22Rv1 (cell line): ENCODE measurements at regions not wholly inside any gene's neighbourhood (a gene's known extent, or its start where the extent isn't known, plus 50 kb on each side); places are given as distances from the start of the nearest gene placed in this dataset.

Experiments used
- H3K27ac ChIP-seq: fragments of 450-650 bp; 2 replicates; pipeline ENCODE4 v1.5.1; 2017
- ZFX ChIP-seq: fragments of 450-650 bp; IDR thresholded peaks from 2 replicates; pipeline ENCODE4 v1.6.1; 2017; ENCODE audit warnings: antibody characterized with exemption, borderline replicate concordance
- TF ChIP-seq, protein P1 (sequence below): fragments of 450-650 bp; IDR thresholded peaks from 2 replicates; pipeline ENCODE4 v1.5.1; 2017; ENCODE audit warnings: mild to moderate bottlenecking

DNA sequence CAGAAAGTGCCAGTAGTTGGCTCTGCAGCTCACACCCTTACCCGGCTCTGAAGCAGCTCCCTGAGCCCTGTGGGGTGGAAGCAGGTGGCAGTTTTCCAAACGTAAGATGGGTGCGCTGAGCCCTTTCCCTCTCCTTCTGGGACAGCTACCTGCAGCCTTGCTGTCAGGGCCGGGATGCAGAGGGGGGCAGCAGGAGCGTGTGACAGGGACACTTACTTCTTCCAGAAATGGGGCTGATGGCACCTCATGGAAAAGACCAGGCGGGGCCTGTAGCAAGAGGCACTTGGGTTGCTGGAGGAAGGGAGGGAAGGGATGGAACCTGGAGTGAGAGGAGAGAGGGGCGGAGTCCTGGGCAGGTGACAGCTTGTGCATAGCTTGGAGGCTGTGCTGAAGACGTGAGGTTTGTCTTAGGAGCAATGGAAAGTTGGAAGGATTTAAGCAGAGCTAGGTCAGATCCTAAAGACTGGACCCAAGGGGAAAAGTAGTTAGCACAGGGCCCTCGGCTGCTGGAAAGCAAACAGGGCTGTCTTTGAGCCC is 216.8 kb upstream of the RPL38 start:
- TF ChIP-seq, protein P1, sequence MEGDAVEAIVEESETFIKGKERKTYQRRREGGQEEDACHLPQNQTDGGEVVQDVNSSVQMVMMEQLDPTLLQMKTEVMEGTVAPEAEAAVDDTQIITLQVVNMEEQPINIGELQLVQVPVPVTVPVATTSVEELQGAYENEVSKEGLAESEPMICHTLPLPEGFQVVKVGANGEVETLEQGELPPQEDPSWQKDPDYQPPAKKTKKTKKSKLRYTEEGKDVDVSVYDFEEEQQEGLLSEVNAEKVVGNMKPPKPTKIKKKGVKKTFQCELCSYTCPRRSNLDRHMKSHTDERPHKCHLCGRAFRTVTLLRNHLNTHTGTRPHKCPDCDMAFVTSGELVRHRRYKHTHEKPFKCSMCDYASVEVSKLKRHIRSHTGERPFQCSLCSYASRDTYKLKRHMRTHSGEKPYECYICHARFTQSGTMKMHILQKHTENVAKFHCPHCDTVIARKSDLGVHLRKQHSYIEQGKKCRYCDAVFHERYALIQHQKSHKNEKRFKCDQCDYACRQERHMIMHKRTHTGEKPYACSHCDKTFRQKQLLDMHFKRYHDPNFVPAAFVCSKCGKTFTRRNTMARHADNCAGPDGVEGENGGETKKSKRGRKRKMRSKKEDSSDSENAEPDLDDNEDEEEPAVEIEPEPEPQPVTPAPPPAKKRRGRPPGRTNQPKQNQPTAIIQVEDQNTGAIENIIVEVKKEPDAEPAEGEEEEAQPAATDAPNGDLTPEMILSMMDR = no peak
- TF ChIP-seq ZFX = no peak
- H3K27ac ChIP-seq = no peak overlapping the region

DNA sequence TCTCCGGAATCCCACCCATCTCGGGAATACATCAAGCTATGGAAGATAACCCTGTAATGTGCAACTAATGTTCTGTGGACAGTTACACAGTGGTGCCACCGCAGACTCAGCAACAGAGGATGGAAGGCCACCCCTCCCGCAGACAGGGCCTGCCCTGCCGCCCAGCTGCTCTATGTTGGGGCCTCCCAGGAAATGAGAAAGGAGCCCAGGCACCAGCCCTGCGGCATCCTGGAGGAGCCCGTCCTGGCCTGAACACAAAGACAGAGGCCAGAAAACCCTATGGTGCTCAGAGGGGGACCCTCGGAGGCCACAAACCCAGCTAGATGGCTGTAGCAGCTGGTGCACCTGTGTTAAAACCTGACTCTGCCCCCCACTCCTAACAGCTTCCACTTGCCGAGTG is 216.1 kb upstream of the RPL38 start:
- H3K27ac ChIP-seq = no peak overlapping the region
- TF ChIP-seq, protein P1 = no peak
- TF ChIP-seq ZFX = no peak

DNA sequence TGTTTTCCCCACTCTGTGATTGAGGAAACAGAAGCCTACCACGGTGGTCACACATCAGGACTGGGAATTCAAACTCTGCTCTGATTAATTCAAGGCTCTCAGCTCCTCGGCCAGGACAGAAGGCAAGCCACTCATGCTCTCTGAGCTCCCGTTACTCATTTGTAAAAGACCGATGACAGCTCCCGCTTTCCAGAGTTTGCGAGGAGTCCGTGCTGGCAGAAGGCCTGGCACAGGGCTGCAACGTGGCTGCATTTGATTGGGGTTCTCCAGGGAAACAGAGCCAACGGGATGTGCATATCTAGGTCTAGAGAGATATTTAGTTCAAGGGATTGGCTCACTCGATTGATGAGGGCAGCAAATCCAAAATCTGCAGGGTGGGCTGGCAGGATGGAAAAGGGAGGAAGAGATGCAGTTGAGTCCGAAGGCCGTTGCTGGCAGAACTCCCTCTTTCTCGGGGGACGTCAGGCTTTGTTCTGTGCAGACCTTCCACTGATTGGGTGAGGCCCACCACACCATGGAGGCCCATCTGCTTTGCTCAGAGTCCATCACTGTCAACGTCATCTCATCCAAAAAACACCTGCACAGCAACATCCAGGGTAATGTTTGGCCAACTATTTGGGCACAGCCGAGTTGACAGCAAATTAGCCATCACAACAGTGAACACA is 215.5 kb upstream of the RPL38 start:
- H3K27ac ChIP-seq = no peak overlapping the region
- TF ChIP-seq ZFX = no peak
- TF ChIP-seq, protein P1 = no peak

DNA sequence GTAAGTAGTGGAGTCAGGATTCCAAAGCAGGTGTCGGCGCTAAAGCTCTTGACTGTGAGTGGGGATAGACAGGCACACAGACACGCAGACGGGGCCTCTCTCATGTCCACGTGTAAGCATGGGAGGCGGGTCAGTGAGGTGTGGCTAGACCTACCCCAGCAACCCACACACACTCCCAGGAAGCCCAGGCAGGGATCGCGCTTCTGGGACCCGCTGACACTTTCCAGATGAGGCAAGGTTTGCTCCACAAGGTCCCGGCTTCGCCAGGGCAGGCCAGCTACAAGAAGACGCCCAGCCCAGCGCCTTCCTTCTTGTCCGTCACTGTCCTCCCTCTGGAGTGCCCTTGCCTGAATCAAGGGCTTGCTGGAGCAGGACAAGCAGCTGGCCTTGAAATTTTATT is 213.8 kb upstream of the RPL38 start:
- TF ChIP-seq, protein P1 = no peak
- TF ChIP-seq ZFX = no peak
- H3K27ac ChIP-seq = no peak overlapping the region

DNA sequence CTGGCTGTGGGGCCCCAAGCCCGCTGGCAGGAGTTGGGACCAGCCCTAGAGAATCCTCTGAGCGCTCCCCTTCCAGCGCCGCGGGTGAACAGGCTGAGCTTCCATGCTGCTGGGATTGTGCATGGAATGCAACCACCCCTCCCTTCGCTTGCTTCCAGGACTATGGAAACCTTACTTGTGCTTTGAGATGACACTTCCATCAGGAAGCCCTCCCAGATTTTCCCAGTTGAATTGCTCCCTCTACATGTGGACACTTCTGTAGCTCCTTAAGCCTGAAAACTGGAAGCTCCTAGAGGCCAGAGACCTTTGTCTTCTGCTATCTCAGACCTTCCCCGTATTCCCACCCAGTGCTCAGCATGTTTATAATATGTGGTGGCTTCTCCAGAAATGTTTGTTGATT is 213.2 kb upstream of the RPL38 start:
- no peak overlapping the region for H3K27ac ChIP-seq
- TF ChIP-seq, protein P1 = no peak
- TF ChIP-seq ZFX = no peak

DNA sequence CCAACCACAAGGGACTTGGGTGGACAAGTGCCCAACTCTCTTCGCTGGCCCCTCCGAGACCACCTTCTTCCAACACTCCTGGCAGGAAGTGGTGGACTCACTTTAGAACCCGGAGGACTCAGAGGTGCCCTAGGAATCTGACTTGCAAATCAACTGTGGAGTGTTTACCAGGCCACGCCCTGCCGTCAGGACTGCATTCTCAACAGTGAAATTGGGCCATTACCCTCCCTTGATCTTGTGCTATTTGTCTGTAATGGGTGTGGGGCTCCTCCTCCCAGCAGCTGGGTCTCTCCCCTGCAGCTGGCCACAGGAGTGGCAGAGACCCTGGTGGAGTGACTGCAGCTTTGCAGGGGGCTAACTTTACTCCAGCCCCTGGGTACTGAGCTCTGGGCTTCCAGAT is 212.2 kb upstream of the RPL38 start:
- H3K27ac ChIP-seq = no peak overlapping the region
- TF ChIP-seq, protein P1 = no peak
- no peak for TF ChIP-seq ZFX

DNA sequence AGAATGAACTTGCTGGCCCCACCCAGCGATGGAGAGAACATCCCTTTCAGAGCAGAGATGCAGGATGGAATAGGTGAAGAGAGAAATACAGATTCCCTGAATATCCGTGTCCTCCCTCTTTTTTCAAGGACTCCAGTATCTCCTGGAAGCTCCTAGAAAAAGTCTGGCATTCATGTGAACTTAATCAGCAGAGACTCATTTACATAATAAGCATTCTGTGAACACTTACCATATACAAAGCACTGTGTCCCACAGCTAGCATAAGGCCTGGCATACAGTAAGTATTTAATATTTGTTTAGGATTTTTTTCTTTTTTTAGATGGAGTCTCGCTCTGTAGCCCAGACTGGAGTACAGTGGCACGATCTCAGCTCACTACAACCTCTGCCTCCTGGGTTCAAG is 208.5 kb upstream of the RPL38 start:
- no peak for TF ChIP-seq ZFX
- TF ChIP-seq, protein P1 = no peak
- no peak overlapping the region for H3K27ac ChIP-seq
